GM12878 (cell line): ENCODE measurements at regions not wholly inside any gene's neighbourhood (a gene's known extent, or its start where the extent isn't known, plus 50 kb on each side); places are given as distances from the start of the nearest gene placed in this dataset.

Experiments
- ATAC-seq: fragments of 200-7000 bp; cut with Tn5 transposase; 3 replicates; pipeline ENCODE4 v1.9.1; 2020; ENCODE audit warnings: mild to moderate bottlenecking, moderate library complexity
- BruUV-seq: library from RNA; stranded (reverse); fragments of 400-500 nt; replicated peaks from 2 replicates; lab custom pipeline; 2021; lab: Mats Ljungman, UMichigan
- CTCF ChIA-PET: fragments of 300-600 bp; sonication (Branson Sonifier 250); formaldehyde crosslinking; extraction: SDS; loops from one replicate; lab custom pipeline; 2021; ENCODE audit warnings: inconsistent platforms; lab: Yijun Ruan, JAX
- POLR2A ChIA-PET: fragments of 350-600 bp; formaldehyde crosslinking; extraction: SDS; loops from one replicate; lab custom pipeline; 2021; ENCODE audit warnings: inconsistent platforms; lab: Charles Lee
- RAD21 ChIA-PET: fragments of 300-600 bp; sonication (Branson Sonifier 250); formaldehyde crosslinking; loops from one replicate; lab custom pipeline; 2023; ENCODE audit warnings: antibody characterized with exemption; ENCODE audit not compliant: unreplicated experiment; lab: Charles Lee
- SMC1A ChIA-PET: fragments of 300-600 bp; sonication (Branson Sonifier 250); formaldehyde crosslinking; loops from one replicate; lab custom pipeline; 2023; ENCODE audit not compliant: unreplicated experiment, uncharacterized antibody; lab: Charles Lee
- DNase-seq: peaks from one replicate; pipeline ENCODE4 v3.0.0-alpha.2; 2011; ENCODE audit warnings: low read depth, low spot score
- FAIRE-seq: peaks from 3 replicates; lab custom pipeline; 2011; peaks lifted over from hg19 to GRCh38; lab: Jason Lieb, UNC
- H2AFZ ChIP-seq: 2 replicates; pipeline ENCODE4 v1.6.0; 2011; ENCODE audit warnings: low read depth, low read length, control low read depth; ENCODE audit not compliant: control insufficient read depth
- H3K27ac ChIP-seq: 2 replicates; pipeline ENCODE4 v1.5.1; 2011; ENCODE audit warnings: control low read depth; ENCODE audit not compliant: control insufficient read depth, insufficient read depth
- H3K27me3 ChIP-seq, 2 experiments: replicated peaks in 1 of 2; 2 replicates each; pipeline versions ENCODE4 v1.6.0 to v1.6.1; 2011; ENCODE audit warnings: low read length in 1 of 2; ENCODE audit not compliant: control insufficient read depth in 2 of 2, insufficient read depth in 2 of 2
- H3K36me3 ChIP-seq, 2 experiments: 2 replicates each; pipeline ENCODE4 v1.5.1; 2011; ENCODE audit warnings: low read length in 1 of 2; ENCODE audit not compliant: control insufficient read depth in 2 of 2, insufficient read depth in 2 of 2
- H3K4me1 ChIP-seq: 2 replicates; pipeline ENCODE4 v1.6.1; 2011; ENCODE audit warnings: mild to moderate bottlenecking, low read length, moderate library complexity, mixed read lengths; ENCODE audit not compliant: control insufficient read depth, insufficient read depth
- H3K4me2 ChIP-seq: 2 replicates; pipeline ENCODE4 v1.6.0; 2011; ENCODE audit warnings: control low read depth; ENCODE audit not compliant: control insufficient read depth, insufficient read depth
- H3K4me3 ChIP-seq: fragments of 200-600 bp; sonication (generic); 2 replicates; pipeline ENCODE4 v1.5.1; 2016
- H3K79me2 ChIP-seq: 2 replicates; pipeline ENCODE4 v1.6.0; 2011; ENCODE audit warnings: low read length; ENCODE audit not compliant: control insufficient read depth, insufficient read depth
- H3K9ac ChIP-seq: 2 replicates; pipeline ENCODE4 v1.8.0; 2011; ENCODE audit warnings: low read length, control low read depth, mixed read lengths; ENCODE audit not compliant: control insufficient read depth, insufficient read depth
- H3K9me3 ChIP-seq: replicated peaks from 3 replicates; pipeline ENCODE4 v1.5.1; 2011; ENCODE audit warnings: mild to moderate bottlenecking, low read length; ENCODE audit not compliant: control insufficient read depth, insufficient read depth
- H4K20me1 ChIP-seq: 2 replicates; pipeline ENCODE4 v1.6.0; 2011; ENCODE audit not compliant: control insufficient read depth, insufficient read depth
- KLF5 ChIP-seq: fragments of 450-650 bp; IDR thresholded peaks from 2 replicates; pipeline ENCODE4 v1.6.1; 2014; ENCODE audit warnings: mild to moderate bottlenecking; ENCODE audit not compliant: partially characterized antibody
- MEF2A ChIP-seq: IDR thresholded peaks from 2 replicates; pipeline ENCODE4 v1.6.1; 2011; ENCODE audit warnings: low read depth, mild to moderate bottlenecking, low read length, moderate library complexity; ENCODE audit not compliant: insufficient read depth
- MXI1 ChIP-seq: fragments of 150-350 bp; IDR thresholded peaks from 2 replicates; pipeline ENCODE4 v1.6.1; 2011; ENCODE audit warnings: low read depth, mild to moderate bottlenecking, inconsistent platforms, low read length, improper control_type of control experiment
- MYB ChIP-seq: fragments of 150-350 bp; IDR thresholded peaks from 2 replicates; pipeline ENCODE4 v1.6.1; 2014; ENCODE audit warnings: mild to moderate bottlenecking, low read depth, low read length, borderline replicate concordance
- PAX5 ChIP-seq: IDR thresholded peaks from 2 replicates; pipeline ENCODE4 v1.6.1; 2011; ENCODE audit warnings: low read depth, low read length, borderline replicate concordance
- POLR2A ChIP-seq: IDR thresholded peaks from 2 replicates; pipeline ENCODE4 v1.6.1; 2011; ENCODE audit warnings: low read depth, mild to moderate bottlenecking, low read length
- POLR2AphosphoS5 ChIP-seq: IDR thresholded peaks from 2 replicates; pipeline ENCODE4 v1.6.1; 2011; ENCODE audit warnings: mild to moderate bottlenecking, low read length, inconsistent platforms
- SIN3A ChIP-seq: IDR thresholded peaks from 2 replicates; pipeline ENCODE4 v1.6.1; 2012; ENCODE audit warnings: low read depth, low read length, improper control_type of control experiment
- SMAD5 ChIP-seq: IDR thresholded peaks from 2 replicates; pipeline ENCODE4 v1.6.1; 2016; ENCODE audit warnings: antibody characterized with exemption, low read depth
- SP1 ChIP-seq: IDR thresholded peaks from one replicate; pipeline ENCODE4 v1.6.1; 2011; ENCODE audit warnings: low read depth, low read length
- YBX1 ChIP-seq: fragments of 450-650 bp; IDR thresholded peaks from 2 replicates; pipeline ENCODE4 v1.6.1; 2016; ENCODE audit warnings: antibody characterized with exemption
- WGBS: methylation state at CpG from one replicate; pipeline ENCODE4 v1.1.6; 2016; ENCODE audit warnings: low lambda C conversion rate; ENCODE audit not compliant: insufficient replicate concordance, insufficient coverage; ENCODE audit errors: missing lambda C conversion rate; 5-methylcytosine and 5-hydroxymethylcytosine counted together
- in situ Hi-C: fragments of 300-500 bp; cut with MboI; formaldehyde crosslinking; loops from 9 replicates; pipeline ENCODE4 v1.14.3; 2018; ENCODE audit warnings: mixed read lengths
- intact Hi-C: fragments of 100-400 bp; cut with micrococcal nuclease; formaldehyde crosslinking; loops from one replicate; pipeline ENCODE4 v1.14.2; 2022; ENCODE audit not compliant: unreplicated experiment
- TF ChIP-seq, protein P1 (sequence below): IDR thresholded peaks from 2 replicates; pipeline ENCODE4 v1.6.1; 2012; ENCODE audit warnings: low read depth, low read length, improper control_type of control experiment

- Histone ChIP-seq H3K36me3 (no peaks in the 10 kb centered on the region), H3K4me2 (no peak overlapping the region), H3K4me3 (no peak overlapping the region), H3K4me1 (no peaks in the 10 kb centered on the region), H3K9ac (no peak overlapping the region), H3K27me3 (peaks cover 0 to 3% of the 10 kb centered on the region in 2 experiments; a peak in 1 of 4 replicates), H3K79me2 (no peaks in the 10 kb centered on the region), H3K27ac (no peak overlapping the region), H2AFZ (no peak overlapping the region), H4K20me1 (no peaks in the 10 kb centered on the region; the same call in 1 of the 2 replicates), H3K9me3 (no peaks in the 10 kb centered on the region; the same call in 2 of the 3 replicates)
- intact Hi-C loops (no loop called here), in situ Hi-C loops (no loop called here)
- TF ChIP-seq SP1 (no peak), POLR2AphosphoS5 (no peak)
- DNase-seq (no peak), ATAC-seq (no peak), FAIRE-seq (no peak)
- BruUV-seq = no TSS peak
- 0% methylated on average over 5 of the region's 5 CpGs for WGBS
- RAD21 ChIA-PET = no interaction called here
- CTCF ChIA-PET = no interaction called here
- POLR2A ChIA-PET = no interaction called here
- SMC1A ChIA-PET = no interaction called here
These were observed 69.9 kb upstream of the CDH5 start for GRCh38 chr16:66296591-66296990.

- FAIRE-seq = no peak
- TF ChIP-seq POLR2A (no peak), YBX1 (no peak), KLF5 (no peak), MEF2A (no peak), PAX5 (no peak), SMAD5 (no peak), MYB (no peak), MXI1 (no peak), SP1 (no peak), SIN3A (no peak)
- TF ChIP-seq, protein P1, sequence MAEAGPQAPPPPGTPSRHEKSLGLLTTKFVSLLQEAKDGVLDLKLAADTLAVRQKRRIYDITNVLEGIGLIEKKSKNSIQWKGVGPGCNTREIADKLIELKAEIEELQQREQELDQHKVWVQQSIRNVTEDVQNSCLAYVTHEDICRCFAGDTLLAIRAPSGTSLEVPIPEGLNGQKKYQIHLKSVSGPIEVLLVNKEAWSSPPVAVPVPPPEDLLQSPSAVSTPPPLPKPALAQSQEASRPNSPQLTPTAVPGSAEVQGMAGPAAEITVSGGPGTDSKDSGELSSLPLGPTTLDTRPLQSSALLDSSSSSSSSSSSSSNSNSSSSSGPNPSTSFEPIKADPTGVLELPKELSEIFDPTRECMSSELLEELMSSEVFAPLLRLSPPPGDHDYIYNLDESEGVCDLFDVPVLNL = no peak
- TF ChIP-seq, all 136 proteins: peak for 0
- Histone ChIP-seq H3K9me3 (no peaks in the 10 kb centered on the region; the same call in 2 of the 3 replicates), H3K4me2 (no peak overlapping the region), H4K20me1 (no peaks in the 10 kb centered on the region; the same call in 1 of the 2 replicates), H3K36me3 (no peaks in the 10 kb centered on the region), H3K27ac (no peak overlapping the region), H3K4me1 (no peaks in the 10 kb centered on the region), H3K79me2 (no peaks in the 10 kb centered on the region), H3K9ac (no peak overlapping the region), H3K4me3 (no peak overlapping the region), H3K27me3 (peaks cover 0 to 3% of the 10 kb centered on the region in 2 experiments; a peak in 1 of 4 replicates), H2AFZ (no peak overlapping the region)
- POLR2A ChIA-PET = no interaction called here
- CTCF ChIA-PET = no interaction called here
- BruUV-seq = no TSS peak
- no peak for ATAC-seq
- WGBS = 22% methylated on average over 4 of the region's 4 CpGs
- in situ Hi-C loops (no loop called here), intact Hi-C loops (no loop called here)
- SMC1A ChIA-PET = no interaction called here
- RAD21 ChIA-PET = no interaction called here
- DNase-seq = no peak
These were observed 70.5 kb upstream of the CDH5 start for GRCh38 chr16:66295761-66296546.
